GM03348 (cell line): ENCODE measurements at regions not wholly inside any gene's neighbourhood (a gene's known extent, or its start where the extent isn't known, plus 50 kb on each side); places are given as distances from the start of the nearest gene placed in this dataset.
"Not testable (repeated sequence)": the region's sequence is repeated elsewhere in the genome, so short reads cannot be mapped to it uniquely, and the experiment has no call there.

Experiments used
- DNase-seq: peaks from one replicate; pipeline ENCODE4 v3.0.0; 2012; ENCODE audit warnings: low spot score

DNA sequence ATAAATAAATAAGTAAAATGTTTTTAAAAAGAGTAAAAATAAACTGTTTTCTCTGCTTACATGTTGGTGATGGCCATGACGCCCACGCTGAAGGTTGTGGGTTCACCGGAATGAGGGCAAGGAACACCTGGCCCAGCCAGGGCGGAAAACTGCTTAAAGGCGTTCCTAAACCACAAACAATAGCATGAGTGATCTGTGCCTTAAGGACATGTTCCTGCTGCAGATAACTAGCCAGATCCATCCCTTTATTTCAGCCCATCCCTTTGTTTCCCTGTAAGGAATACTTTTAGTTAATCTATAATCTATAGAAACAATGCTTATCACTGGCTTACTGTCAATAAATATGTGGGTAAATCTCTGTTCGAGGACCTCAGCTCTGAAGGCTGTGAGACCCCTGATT lies 63.3 kb upstream of the CEP78 start:
- DNase-seq: not testable (repeated sequence)

DNA sequence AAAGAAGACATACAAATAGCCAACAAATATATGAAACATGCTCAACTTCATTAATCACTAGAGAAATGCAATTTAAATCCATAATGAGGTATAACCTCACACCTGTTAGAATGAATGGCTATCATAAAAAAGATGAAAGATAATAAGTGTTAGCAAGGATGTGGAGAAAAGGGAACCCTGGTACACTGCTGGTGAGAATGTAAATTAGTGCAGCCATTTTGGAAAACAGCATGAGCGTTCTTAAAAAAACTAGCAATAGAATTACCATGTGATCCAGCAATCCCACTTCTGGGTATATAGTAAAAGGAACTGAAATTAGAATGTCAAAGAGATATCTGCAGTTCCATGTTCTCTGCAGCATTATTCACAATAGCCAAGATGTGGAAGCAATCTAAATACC lies 64.2 kb upstream of the CEP78 start:
- no peak for DNase-seq

DNA sequence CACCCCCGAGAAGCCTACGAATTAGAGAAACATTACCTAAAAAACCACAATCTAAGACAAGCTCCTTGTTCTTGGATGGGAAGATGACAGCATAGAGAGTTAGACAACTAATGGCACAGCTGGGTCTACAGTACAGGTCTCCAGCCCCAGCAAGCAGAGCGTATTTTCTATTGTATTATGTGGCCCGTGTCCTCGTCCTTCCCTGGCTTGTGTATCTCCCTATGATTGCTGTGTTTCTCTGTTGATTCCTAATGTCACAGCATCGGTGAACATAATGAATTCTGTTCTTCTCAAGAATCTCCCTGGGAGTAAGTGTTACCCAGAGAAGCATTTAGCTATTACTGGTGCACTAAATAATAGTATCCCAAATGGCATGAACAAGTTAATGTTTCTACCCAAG lies 66.8 kb upstream of the CEP78 start:
- DNase-seq: no peak

DNA sequence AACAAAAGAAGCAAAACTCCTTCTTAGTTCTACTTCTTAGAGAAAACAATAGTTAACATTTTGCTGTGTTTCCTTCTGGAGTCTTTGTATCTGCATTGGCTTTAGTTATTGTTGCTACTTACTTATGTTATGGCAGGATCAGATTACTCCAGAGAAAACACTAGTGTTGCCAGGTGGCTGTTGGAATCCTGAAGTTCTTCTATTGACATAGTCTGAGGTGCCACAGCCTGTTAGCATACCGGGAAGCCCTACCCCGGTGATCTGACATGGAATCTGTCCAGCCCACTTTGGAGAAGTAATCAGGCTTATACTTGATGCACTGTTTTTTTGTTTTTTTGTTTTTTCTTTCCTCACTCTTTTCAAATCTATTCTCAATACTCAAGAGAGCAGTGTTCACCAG lies 68.5 kb upstream of the CEP78 start:
- no peak for DNase-seq

DNA sequence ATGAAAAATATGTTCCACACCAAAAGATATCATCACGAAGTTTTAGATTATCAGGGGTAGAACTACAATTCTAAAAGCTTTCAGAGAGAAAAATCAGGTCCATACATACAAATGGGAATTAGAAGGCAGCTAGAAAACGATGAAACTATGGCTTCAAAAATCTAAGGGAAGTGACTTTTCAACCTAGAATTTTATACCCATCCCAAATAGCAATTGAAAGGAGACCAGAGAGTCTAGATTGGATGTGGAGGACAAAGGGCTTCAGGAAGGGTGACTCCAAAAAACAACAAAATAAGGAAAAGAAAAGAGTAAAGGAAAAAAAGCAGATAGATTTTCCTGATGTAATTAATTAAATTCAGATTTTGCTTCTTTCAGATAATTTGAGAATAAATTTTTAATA lies 72.0 kb upstream of the CEP78 start:
- no peak for DNase-seq

DNA sequence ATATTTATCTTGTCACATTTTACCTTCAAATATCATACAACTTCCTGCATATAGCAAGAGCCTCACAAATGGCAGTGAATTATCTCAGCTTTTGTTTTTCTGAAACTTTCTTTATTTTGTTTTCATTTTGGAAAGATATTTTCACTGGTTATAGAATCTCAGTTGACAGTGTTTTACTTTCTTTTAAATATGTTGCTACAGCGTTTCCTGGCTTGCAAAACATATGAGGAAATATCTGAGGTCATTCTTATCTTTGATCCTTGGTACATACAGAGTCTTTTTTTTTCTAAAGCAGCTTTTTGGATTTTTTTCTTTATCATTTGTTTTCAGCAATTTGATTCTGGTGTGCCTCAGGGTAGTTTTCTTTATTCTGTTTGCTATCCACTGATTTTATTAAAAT lies 77.6 kb upstream of the CEP78 start:
- no peak for DNase-seq

DNA sequence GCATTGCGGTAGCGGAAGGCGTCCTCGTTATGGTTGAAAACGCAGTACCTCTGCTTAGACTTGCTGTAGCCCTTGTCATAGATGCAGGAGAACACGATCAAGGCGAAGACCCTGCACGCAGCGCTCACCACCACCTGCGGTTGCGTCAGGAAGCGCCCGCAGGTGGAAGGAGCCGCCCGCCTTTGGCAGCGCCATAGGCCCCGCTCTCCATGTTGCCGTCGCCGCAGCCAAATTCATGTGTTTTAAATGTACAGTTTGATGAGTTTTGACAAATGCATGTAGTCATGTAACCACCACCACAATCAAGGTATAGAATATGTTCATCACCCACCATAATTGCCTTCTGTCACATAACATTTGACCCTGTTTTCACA lies 84.9 kb upstream of the CEP78 start:
- DNase-seq: no peak

DNA sequence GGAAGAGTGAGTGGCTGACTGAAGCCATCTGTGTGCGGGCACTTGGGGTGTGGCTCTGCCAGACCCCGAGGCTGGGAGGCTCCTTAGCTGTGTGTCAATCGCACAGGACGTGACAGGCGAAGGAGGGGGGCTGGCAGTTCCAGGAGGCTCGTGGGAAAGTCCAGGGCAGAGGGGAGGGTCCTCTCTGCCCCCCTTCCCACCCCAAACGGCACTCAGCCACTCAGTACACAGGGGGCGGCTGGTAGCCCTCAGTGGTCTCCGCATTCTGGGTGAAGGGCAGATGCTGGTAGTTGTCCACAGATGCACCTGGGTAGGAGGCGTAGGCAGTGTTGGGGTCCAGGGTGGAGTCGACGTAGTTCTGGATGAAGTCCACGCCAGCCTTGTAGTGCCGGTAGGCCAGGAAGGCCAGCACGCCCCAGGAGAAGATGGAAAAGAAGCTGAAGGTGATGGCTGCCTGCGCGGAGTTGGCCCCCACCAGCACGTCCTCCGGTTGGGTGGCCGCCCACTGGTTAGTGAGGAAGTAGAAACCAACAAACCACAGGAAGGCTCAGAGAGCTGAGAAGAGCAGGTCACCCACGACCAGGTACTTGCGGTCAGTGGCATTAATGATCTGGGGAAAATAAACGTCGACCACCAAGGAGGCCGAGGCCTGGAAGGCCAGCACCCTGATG lies 85.4 kb upstream of the CEP78 start:
- DNase-seq: no peak

DNA sequence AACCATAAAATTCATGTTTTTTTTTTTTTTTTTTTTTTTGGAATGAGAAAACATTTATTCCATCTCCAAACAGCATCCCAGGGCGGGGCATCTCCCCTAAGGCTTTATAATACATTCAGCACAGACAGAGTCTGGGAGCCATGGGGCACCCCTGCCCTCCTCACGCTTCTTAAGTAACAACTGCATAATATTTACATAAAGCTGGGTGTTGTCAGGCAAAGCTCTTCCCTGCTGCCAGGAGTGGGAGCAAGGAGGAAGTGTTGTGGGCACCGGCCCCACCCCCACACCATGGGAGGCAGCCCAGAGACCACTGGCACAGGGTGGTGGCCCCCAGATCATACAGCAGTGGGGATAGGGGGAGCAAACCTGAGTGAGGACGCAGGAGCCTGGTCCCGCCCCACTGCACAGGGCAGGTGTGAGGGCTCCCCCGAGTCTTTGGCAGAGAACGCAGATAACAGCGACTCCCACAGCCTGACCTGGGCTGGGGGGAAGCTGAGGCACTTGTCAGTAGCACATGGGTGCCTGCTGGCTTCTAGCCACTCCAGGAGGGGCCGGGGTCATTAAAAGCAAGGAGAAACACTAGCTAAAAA lies 86.1 kb upstream of the CEP78 start:
- DNase-seq: no peak

DNA sequence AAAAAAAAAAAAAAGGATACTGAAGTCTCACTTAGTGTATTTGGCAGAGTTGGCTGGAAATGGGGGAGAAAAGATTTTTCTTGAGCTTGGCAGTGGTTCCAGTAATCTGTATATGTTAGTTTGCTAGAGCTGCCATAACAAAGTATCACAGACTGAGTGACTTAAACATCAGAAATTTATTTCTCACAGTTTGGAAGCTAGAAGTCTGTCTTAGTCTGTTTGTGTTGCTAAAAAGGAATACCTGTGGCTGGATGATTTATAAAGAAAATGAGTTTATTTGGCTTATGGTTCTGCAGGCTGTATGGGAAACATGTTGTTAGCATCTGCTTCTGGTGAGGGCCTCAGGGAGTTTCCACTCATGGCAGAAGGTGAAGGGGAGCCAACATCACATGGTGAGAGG lies 89.6 kb upstream of the CEP78 start:
- no peak for DNase-seq

DNA sequence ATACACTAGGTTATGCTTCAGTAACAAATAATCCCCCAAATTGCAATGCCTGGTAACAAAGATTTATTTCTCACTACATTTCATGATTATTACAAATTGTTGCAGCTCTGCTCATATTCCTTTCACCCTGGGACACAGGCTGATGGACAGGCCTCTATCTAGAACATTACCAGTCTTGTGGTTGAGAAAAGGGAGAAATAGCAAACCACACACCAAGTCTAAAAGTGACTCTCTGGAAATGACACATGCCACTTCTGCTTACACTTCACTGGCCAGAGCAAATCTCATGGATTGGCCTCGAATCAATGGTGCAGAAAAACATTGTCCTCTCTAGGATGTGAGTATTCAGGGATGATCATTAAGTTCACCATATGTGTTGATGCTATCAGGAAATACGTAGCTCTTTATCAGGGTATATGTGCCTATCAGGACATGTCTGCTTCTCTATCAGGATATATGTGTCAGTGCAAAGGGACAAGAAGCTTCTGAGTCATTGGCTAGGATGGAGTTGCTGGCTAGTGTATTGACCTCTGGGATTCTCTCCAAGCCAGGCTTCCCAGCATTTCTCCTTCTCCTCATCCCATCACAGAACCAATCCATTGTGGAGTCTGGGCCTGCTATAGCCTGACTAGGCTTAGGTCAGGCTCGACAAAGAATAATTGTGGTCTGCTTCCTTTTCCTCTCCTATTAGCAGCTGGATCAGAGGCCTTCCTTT lies 91.1 kb upstream of the CEP78 start:
- no peak for DNase-seq

DNA sequence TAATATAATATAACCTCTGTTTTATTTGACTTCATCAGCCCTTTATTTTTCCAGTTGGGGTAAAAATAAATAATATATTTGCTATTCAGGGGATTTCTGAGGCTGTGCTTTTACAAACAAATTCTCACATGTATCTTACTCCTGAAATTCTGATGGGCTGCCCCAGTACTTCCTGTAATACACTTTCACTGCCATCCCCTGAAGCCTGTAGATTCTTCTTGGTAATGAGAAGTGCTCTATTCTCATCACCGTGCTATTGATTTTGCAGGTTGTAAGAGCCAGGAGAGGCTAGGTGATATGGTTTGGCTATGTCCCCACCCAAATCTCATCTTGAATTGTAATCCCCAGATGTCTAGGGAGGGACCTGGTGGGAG lies 91.9 kb upstream of the CEP78 start:
- DNase-seq: no peak

DNA sequence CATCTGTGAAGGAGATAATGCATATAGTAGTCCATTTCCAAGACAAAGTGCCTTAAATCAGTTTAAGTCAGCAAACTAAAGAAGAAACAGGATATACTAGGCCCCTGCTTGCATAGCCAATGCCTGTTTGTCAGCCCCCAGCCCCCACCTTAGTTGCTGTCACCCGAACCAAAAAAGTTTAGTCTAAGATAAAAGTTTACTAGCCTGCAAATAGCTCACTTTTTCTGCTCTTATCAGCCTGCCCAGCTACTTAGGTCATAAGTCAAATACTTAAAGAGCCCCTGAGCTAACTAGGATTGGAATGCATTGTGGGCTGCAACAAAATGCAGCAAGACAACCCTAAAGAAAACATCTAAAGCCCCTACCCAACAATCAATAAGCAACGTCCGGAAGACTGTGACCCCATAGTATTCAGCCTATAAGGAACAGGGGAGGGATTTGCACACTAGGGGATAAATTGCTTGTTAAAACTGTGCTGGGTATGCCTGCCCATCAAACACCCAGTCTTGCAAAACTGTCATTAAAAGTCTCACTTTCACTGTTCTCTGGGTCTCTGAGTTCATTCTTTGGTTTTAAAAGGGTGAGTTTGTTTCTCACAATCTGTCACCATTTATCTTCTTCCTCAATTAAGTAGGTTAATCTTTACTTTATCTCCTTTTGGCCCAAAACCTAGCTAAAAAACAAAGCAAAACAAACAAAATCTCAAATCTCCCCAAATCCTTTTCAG lies 92.4 kb upstream of the CEP78 start:
- no peak for DNase-seq

DNA sequence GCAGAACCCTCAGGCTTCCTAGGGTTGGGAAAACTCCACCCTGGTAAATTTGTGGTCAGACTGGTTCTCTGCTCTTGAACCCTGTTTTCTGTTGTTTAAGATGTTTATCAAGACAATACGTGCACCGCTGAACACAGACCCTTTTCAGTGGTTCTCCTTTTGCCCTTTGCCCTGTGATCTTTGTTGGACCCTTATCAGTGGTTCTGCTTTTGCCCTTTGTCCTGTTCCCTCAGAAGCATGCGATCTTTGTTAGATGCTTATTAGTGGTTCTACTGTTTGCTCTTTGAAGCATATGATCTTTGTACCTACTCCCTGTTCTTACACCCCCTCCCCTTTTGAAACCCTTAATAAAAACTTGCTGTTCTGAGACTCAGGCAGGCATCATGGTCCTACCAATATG lies 93.6 kb upstream of the CEP78 start:
- DNase-seq: not testable (repeated sequence)

DNA sequence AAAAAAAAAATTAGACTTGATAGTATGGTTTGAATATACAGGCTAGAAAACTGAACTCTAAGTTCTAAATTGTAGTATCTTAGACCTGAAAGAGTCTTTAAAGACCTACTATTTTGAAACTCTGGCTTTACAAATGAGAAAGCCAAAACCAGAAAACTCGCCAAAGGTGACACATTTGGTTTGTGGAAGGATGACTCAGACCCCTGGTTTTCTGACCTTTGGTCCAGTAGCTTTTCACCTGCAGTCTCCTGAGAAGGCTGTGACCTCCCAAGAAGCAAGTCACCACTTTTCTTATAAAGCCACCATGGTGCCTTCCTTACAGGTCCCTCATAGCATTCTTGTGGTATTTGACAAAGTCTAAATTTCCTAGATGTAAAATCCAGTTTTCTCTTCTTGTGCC lies 102.1 kb upstream of the CEP78 start:
- no peak for DNase-seq

DNA sequence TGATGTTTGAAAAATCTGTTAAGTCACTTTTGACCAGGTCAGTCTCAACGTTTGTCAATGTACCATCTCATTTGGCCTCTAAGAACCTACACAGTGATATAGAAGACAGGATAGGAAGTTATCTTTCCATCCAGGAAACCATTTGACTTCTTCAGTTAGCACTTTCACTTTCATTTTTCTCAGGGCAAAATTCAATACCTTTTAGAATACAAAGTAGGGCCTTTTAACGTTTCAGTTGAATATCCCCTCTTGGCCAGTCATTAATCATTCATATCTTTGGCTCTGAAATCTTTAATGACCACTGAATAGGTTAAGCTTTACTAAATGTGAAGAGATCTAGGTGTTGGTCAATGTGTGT lies 101.1 kb upstream of the GNAQ start:
- DNase-seq: no peak

DNA sequence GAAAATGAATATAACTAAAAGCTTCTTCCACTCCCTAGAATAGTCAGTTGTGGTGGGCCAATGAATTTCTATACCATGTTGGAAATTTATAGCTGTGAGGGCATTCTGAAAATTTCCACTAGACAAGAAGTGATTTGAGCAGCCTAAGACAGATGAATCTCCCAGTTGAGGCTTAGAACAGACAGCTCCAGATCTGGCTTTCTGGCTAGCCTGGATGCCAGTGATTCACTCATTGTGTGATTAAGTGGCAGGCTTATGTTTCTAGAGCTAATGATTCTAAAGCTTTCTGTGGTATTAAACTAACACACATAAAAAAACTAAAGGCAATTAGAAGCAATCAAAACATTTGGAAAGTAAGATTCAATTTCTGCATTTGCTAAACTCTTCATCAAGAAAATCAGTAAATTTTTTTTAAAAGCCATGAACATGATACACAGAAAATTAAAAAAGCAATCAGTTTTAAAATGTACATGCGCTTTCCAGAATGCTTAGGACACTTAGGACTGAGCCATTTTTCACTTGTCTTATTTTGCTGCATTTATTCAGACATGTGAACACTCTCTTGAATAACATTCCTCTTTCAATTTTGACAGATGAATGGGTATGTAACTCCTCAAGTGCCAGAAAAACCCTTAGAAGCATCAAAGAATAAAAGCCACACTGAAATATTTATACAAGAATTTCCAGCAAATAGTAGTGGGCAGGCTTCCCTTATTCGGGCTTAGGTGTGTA lies 100.5 kb upstream of the GNAQ start:
- DNase-seq: peak; percentile 20

DNA sequence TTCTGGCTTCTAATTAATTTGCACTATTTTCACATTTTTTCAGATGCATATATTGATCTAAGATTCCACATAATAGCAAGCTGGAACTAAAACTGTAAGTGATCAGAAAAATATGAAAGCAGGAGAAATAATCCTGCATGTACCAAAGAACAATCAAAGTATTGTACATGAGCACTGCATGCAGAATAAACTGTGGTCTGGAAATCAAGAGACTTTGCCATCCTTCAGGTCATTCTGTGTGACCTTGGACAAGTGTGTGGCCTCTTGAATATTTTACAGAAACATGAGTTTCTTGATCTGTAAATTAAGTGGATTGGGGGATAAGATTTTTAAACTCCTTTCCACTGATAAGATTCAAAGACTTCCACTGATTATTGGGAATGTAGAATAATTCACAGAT lies 99.2 kb upstream of the GNAQ start:
- no peak for DNase-seq

DNA sequence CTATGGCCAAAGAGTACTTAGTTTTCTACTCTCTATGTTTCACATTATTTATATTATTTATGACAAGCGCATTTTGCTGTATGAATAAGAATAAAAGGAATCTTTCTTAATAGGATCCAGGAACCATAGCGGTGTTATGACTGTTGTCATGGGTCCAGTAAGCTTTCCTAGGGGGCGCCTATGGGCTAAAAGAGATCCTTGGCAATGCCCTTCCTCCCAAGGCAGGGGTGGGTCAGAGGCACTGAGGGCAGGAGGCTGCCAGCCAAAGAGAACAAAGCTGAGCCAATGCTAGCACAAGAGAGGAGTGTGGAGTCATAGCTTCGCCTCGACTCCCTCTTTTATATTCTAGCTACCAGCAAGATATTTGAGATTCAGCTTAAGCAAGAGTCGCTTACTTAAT lies 98.4 kb upstream of the GNAQ start:
- peak; percentile 21 for DNase-seq

DNA sequence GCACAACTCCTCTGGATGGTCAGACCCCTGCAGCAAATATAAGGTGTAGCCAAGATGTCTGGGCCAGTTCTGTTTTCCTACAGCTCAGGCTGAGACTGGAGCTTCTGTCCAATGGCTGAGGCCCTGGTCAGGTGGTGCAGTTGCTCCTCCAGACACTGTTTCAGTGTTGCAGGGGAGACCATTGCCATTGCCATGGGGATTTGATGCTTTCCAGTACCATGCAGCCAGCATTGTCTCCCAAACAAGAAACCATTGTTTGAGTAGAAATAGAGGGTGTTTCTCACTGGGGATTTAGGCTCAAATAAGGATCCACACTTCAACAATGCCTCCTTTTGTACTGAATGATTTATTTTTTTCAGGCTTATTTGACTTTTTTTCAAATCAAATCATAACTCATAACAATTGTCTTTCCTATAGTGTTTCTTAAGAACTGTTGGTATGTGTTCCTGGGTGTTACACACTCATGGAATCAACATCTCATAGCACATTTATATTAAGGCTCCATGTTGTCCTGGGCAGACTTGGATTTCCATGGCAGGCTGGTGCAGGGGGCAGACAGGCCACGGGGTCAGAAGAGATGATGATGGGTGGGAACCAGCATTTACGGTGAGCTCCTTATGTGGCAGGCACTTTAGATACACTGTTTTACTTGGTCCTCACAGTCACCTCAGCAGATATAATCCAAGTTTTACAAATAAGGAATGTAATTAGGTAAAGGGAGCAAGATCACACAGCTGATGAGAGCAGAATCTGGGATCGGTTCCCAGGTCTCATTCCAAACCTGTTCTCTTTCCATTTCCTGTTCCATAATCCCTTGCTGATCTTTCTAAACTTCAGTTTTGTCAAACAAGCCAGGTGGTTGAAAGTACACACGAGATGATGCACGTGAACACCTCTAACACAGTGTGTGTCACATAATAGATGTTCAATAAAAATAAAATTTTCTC lies 95.9 kb upstream of the GNAQ start:
- DNase-seq: no peak

DNA sequence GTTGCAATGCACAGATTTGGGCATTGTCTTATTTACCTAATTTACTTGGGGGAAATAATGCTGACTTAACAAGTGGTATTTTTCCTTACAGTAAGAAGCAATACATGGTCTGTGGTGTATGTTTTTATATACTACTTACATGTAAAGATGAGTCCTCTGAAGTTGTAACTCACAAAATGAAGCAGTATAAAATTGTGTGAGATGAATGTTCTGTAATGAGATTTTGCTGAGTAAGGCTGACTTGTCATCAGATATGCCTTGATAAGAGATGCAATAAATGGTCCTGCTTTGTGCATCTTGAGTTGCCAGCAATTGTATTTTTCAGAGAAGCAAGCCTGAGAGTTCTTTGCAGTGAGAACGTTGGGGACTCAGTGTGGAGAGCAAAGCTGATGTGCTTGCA lies 92.2 kb upstream of the GNAQ start:
- DNase-seq: no peak
